HG03135 (cell line): ENCODE measurements at regions not wholly inside any gene's neighbourhood (a gene's known extent, or its start where the extent isn't known, plus 50 kb on each side); places are given as distances from the start of the nearest gene placed in this dataset.

Experiments
- ATAC-seq: cut with Tn5 transposase; IDR thresholded peaks from one replicate; pipeline ENCODE4 v1.9.1; 2021; ENCODE audit warnings: mild to moderate bottlenecking, moderate library complexity; ENCODE audit not compliant: unreplicated experiment

- ATAC-seq = no peak
These were observed 119.6 kb downstream of the BTC start for GRCh38 chr4:74674750-74675149.

DNA sequence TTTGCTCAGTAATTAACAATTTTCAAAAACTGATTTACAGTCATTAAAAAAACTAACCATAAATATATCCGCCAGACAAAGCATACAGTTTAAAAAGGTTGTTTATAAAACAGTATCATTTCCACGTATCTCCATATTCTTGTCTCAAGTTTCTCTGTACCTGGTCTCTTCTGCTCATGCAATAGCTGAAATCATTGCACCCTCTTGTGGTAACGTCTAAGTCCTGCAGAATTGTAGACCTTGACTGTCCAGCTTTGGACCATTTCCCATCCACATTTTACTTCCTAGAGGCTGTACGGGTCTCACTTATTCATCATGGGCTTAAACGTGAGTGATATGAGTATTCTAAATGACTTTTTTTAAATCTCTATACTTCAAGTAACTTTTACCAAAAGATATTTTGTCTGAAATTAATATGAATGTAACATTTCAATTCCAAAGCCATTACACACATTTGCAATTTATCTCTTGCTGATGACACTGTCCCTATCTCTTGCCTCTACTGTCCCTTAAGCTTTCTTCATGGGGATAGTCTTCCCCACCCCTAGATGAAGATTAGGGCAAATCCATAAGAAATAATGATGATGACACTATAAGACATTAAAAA is 118.5 kb downstream of the BTC start:
- ATAC-seq = no peak

DNA sequence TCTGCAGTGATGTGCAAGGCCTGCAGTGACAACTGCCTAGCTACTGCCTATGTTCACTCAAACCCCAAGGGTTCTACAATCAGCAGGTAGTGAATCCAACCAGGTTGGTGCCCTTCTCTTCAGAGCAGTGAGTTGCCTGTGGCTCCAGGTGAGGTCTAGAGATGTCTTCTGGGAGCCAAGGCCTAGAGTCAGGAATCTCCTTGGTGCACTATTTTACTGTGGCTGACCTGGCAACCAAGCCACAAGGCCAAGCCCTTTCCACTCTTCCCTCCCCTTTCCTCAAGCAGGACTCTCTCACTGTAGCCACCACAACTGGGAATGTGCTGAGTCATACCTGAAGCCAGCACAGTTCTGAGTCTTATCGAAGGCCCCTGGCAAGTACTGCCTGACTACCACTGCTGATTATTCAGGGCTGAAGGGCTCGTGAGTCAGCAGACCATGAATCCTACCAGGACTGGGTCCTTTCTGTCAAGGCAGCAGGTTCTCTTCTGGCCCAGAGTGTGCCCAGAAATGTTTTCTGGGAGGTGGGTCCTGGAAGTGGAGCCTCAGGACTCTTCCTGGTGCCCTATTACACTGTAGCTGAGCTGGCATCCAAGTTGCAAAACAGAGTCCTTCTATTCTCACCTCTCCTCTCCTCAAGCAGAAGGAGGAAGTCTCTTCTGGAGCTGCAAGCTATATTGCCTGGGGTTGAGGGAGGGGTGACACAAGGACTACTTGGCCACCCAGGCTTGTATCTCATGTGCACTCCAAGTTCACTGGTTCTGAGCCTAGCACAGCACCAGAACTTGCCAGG is 111.6 kb downstream of the BTC start:
- no peak for ATAC-seq

GRCh38 chr4:74692972-74693371 is 101.4 kb downstream of the BTC start:
- ATAC-seq = no peak
